NCI-H524 treated with DMSO at 0.1 percent for 48 hours (cell line): ENCODE measurements at regions not wholly inside any gene's neighbourhood (a gene's known extent, or its start where the extent isn't known, plus 50 kb on each side); places are given as distances from the start of the nearest gene placed in this dataset.

Experiments used
- DNase-seq: peaks from one replicate; lab custom pipeline; 2025; lab: John Stamatoyannopoulos, UW

DNA sequence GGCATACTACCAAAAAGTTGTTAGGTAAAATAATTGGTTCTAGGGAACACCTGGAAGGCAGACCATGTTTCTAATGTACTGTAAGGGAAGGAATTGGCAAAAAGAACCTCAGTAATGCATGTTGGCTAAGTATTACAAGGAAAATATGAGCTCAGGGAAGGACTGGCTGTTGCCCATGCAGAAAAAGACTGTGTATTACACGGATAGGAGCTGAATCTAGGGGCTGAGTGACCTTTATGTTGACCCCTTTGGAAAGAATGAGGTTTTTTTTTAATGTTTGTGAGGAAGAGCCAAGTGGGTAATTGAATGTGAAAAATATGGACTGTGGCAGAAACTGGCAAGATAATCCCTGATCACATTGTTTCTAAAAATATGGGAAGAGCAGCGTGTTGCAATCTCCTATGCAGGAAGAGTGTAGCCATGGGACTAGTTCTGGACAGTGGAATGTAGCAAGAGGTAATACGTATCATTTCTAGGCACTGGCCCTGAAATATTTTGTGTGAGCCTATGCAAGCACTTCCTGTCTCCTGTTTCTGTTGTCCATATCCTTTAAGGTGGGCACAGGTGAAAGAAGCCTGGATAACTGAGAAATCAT lies 95.1 kb upstream of the CNTNAP4 start:
- no peak for DNase-seq

DNA sequence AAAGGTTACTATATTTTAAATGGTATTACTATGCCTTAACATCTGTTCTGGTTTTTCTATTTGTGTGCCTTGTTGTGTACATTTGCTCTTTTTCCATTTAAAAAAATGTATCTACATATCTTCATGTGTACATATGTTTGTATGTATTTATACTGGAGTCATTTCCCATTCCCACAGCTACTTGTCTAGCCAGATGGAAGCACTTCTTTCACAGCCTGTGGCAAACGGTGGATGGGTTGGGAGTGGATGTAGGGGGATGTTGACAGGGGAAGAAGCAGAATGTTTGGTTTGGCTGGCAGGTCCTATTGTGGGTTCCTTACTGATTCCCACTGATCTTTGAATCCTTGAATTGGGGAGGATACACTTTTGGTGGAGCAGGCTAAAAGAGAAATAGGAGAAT lies 93.6 kb upstream of the CNTNAP4 start:
- no peak for DNase-seq

DNA sequence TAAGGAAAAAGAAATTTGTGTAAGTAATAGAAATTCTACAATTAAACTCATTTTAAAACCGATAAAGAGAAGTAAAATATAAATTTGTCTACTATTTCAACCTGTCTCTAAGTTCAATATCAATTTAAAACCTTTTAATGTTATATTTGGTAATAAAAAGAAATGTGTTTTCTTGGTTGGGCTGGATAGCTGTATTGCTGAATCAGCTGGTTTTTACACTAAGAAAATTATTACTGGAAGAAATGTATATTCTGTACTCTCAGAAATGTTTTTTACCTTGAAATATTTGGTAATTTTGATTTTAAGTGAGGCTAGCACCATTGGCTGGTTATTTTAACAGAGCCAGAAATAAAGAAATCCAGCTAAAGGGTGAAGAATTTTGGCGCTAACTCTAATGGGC lies 87.1 kb upstream of the CNTNAP4 start:
- DNase-seq, result no peak

DNA sequence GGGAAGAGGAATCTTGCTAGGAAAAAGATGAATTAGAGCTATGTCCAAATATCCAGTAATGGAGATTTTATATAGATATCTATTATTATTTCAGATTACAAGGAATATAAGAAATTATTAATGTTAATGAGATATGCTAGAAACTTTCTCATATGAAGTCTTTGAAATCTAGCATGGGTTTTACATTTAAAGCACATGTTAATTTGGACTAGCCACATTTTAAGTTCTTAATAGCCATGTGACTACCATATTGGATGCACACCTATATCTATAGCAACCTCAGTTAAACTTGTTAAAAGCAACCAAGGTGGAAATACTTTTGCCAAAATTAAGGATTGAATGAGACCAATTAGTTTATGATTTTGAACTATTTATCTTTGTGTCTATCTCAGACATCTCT lies 86.7 kb upstream of the CNTNAP4 start:
- DNase-seq, result no peak

DNA sequence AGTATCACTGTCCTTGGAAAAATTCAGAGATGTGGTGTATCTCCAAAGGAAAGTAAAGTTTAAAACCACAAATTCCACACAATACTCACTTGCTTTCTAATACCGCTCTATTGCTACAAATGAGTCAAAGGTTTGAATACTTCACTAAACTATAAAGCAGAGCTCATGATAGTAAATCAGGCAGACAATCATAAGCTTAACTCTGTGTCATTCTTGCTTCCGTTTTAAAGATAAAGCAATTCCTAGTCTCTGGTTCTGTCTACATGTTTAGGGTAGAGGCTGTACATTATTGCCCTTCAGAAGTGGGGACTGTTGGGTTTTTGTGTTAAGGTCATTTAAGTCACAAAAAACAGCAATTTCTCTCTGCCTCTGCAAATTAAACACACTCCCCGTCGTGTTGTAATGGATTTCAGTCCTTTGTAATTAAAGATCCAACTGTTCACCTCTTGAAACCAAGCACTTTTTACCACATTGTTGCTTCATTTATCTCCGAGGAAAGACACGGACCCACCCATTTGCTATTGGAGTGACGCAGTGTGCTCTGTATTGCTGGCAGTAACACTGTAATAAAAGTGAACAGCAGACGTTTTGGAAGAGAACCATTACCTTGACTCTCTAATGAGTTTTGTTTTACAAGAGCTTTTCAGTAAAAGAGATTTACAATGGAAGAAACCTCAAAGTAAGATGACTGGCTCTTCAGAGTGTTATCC lies 83.1 kb upstream of the CNTNAP4 start:
- DNase-seq, result no peak

DNA sequence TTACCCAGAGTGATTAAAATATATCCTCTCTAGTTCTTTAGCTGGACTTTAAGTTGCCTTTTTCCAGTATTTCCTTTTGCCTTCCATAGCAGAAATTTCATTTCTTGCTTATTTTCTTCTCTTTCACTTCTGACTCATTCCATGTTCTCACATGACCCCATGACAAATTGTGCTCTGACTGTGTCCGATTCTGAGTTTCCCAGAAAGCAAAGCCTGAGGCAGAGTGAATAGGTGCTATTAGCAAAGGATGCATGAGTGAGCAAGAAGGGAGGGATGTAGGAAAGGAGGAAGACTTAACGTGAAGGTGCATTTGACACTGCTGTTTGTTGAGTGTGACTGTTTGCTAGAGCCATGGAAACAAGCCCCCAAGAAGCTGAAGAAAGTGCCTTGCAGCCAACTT lies 82.6 kb upstream of the CNTNAP4 start:
- DNase-seq, result no peak

DNA sequence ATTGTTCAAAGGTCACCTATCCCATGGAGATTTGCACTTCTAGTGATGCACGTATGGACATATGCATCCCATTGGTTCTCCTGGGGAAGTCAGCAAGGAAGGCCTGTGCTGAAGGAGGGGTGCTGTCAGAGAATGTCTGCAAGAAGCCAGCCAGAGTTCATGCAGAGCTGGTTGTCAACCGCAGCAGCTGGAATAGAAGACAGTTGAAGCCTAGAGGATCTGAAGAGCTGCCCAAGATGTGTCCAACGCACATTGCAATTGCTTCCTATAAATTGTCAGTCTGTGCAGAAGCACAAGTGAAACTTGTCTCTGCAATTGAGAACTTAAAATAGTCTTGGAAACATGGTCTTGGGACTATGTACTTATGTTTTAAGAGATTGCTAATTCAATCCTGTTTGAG lies 82.1 kb upstream of the CNTNAP4 start:
- DNase-seq, result no peak

DNA sequence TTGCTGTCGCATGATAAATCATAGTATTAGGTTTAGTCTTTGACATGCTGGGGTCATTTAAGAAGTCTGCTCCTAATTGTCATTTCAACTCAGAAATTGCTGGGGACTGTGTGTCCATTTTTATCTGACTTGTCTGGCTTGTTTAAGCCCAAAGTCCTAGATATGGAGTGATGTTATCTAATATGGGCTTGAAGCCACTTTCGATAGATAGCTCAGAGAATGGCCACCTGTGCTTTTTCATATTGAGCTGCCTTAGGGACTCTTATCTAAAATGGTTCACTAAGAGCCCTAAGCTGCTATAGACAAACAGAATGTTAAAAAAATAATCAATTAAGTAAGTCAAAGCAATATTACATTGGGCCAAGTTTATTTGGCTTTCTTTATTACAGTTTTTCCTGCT lies 81.6 kb upstream of the CNTNAP4 start:
- no peak for DNase-seq

DNA sequence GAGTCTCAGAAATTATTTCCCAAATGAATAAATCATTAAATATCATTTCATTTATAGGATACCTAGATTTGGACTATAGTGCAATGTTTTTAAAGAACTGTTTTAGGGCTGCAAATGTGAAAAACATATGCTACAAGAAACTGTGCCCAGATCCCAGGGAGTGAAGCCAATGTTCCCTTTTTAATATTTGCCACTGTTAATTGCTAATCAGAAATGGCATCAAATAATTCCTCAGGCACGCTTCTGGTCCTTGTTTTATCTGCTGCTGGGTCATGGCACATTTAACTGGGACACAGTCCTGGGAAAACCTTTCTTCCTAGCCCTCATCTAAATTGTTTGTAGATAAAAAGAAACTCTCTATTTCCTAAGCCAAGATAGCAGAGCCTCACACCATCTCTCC lies 79.3 kb upstream of the CNTNAP4 start:
- DNase-seq, result no peak

DNA sequence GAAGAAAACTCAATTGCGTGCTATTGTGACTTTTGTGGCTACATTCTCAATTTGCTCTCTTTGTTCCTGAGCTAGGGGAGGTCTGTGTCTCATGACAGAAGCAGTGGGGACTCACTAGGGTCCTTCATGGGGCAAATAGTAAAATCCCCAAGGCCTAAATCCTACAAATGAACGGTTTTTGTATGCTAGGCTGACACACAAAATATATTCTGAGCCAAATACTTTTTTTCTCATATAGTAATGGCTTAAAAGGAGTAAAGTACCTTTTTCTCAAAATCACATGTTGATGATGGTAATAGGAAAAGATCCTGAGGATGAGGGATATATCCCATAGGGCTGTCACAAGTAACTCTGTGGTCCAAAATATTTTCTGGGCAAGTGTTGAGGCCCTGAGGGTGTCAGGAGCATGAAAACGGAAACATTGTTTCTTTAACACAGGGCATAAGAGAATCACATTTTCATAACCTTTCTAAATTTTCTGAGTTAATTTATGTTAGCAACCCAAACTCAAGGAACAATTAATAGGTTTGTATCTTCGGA lies 77.5 kb upstream of the CNTNAP4 start:
- DNase-seq, result no peak

DNA sequence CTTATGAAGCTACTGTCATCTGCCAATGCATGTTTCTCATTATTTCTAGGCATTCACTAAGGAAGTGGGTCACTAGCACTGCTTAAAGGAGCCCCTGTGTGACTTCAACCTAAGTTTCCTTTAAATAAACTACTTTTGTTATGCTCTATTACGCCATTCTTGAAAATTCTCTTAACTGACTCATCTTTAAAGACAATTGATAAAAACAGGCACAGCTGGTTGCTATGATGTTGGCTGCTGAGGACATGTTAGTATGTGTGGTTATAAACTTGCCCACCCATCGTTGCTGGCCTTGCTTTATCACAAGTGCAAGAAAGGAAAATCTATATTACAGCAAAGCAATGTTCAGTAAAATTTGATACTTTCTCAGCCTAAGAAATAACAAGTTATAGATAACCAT lies 75.8 kb upstream of the CNTNAP4 start:
- DNase-seq, result no peak

DNA sequence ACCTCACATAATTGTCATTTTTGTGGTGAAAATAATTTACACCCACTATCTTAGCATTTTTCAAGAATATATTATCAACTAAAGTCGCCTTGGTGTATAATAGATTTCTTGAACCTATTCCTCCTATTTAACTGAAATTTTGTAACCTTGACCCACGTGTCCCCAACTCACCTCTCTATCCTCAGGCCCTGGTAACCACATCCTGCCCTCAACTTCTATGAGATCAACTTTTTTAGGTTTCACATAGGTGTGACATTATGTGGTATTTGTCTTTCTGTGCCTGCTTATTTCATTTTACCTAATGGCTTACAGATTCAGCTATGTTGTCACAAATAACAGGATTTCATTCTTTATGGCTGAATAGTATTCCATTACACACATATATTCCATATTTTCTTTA lies 73.0 kb upstream of the CNTNAP4 start:
- no peak for DNase-seq

DNA sequence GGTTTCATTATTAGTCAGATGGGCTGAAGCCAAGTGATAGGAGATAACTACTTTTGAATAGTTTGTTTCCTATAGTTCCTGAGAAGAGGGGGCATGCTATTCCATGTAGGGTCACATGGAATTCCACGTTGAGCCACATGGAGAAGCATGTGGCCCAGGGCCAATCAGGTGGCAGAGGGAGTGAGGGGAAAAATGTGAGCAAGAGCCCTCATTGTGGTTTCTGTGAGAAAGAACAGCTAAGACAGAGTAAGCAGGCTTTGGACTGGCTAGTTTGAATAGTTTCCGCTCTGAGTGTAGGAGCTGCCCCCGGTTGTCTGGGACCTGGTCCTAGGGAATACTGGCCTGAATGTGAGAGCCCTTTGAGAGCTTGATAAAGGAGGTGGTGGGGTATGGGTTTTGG lies 69.9 kb upstream of the CNTNAP4 start:
- no peak for DNase-seq

DNA sequence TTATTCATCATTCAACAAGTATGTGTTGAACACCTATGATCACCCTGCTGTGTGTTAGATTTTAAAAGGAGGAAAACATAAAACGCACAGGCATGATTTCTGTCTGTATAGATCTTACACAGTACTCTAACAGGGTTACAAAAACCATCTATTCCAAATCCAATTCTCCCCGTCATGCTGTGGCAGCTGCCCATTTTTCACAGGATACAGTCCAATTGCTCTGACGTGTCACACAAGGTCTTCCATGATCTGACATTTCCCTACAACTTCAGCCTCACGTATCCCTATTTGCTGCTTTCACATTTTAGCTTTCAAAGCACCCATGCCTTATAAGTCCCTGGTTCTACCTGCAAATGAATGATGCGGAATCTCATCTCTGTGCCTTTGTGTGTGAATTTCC lies 67.0 kb upstream of the CNTNAP4 start:
- no peak for DNase-seq

DNA sequence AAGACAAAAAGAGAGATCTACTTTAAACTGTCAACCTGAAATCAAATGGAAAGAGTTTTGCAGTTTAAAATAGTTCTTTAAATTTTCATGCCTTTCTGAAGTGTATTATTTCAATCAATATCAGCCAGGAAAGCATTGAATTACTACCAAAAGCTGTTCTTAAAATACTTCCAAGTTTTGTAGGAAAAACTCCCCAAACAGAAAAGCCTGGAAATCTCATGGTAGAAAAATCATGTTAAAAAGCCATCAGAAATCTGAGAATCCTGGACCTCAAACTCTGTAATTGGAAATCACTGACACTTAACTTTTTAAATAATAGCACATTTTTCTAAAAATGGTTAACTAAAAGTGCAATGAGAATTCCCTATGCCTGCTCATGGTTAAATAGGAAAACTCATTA lies 63.3 kb upstream of the CNTNAP4 start:
- DNase-seq, result no peak

DNA sequence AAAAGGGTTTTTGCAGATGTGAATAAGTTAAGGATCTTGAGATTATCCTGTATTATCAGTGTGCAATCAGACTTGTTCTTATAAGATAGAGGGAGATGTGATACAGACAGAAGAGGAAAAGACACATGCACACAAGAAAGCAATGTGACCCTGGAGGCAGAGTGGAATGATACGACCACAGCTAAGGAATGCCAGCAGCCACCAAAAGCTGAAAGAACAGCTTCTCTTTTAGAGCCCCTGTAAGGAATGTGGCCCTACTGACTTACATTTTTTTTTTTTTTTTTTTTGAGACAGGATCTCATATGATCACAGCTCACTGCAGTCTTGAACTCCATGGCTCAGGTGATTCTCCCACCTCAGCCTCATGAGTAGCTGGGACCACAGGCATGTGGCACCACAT lies 62.3 kb upstream of the CNTNAP4 start:
- no peak for DNase-seq

DNA sequence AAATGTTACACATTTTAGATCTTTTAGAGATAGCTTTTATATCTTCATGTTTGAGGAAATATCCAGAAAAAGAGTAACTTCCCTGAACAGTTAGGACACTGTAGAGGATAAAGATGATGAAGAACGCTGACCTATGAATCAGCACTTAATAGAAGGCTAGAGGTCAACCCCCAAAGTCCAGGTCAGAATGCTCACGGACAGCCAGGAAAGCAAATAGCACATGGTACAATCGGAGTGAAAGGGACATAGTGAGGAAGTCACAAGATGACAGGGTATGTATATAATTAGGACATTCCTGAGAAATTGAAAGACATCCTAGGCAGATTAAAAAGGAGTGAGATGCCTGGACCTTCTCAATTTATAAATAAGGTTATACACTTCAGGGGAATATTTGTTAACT lies 55.1 kb upstream of the CNTNAP4 start:
- no peak for DNase-seq

DNA sequence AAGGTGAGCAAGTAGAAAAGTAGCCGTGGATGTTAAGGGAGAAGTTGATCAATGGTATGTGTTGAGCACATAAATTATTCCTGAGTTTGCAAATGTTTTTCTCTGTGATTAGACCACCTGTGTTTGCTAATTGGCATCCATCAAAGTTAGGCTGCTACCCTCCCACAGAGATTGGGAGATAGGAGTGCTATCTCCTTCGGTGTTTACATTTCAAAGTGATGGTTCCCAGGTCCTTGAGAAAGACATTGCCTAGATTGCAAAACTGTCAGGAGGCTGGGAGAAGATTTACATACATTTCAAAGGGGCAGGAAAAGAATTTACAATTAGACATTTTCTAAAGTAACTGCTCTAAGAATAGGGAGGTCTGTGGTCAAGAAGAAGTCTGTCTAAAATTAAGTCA lies 54.3 kb upstream of the CNTNAP4 start:
- no peak for DNase-seq

DNA sequence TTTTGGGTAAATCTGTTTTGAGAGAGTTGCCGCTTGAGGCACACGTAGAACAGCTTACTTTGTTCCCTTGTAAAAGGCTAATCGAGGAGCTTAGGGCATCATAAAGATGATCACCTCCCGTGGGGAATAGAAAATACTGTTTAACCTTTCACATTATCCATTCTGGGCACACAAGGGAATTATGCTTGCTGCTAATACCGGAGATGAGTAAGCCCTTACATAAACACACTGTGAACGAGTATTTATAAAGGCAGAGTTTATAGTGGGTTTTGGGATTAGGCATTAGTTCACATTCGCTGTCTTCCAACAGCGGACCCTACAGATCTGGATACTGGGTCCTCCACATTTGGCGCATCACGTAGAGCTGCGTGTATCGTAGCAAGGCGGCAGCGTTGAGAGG lies 51.2 kb upstream of the CNTNAP4 start:
- no peak for DNase-seq

DNA sequence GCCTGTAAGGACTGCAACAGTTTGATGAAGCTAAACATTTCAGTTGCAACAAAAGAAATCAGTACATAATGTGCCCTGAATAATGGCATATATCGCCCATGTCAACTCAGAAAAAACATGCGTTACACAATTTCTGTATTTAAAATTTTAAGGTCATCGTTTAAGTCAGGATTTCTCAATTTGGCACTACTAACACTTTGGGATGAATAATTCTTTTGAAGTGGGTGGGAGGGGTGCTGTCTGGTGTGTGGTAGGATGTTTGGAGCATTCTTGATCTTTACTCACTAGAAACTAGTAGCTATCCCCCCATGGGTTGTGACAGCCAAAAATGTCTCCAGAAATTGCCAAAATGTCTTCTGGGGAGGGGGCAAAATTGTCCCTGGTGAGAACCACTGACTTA lies 50.7 kb upstream of the CNTNAP4 start:
- no peak for DNase-seq
